ENCODE measurements at regions not wholly inside any gene's neighbourhood (a gene's known extent, or its start where the extent isn't known, plus 50 kb on each side); places are given as distances from the start of the nearest gene placed in this dataset.

DNA sequence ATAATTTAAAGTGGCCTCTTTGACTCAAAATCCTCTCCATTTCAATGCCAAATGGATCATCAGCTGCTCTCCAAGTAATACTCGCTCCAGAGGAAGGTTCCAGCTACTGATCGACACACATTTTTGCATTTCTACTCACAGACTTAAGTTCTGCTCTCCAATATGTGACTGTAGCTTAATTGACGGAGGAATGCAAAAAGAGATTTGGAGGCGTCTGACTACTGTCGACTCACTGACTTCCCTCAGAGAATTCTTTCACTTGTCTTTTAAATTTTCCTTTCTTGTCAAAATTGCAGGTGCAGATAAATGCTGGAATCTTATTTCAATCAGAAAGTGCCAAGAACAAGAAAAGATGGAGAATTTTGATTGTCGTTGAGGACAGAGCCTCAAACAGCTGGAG lies 84.1 kb upstream of the PAPOLG start:
- TF ChIP-seq POLR2A (IDR thresholded peaks at IDR 0.05; ENCODE audit: low read depth, low read length): no peak
- TF ChIP-seq TAF1 (IDR thresholded peaks at IDR 0.05; ENCODE audit: low read depth, low read length): no peak

Measured in GM12891 (cell line).